ENCODE measurements at regions not wholly inside any gene's neighbourhood (a gene's known extent, or its start where the extent isn't known, plus 50 kb on each side); places are given as distances from the start of the nearest gene placed in this dataset.

- TF ChIP-seq TEAD4 (IDR thresholded peaks at IDR 0.05; ENCODE audit: low read depth, low read length) (no peak), FOSL1 (IDR thresholded peaks at IDR 0.05; ENCODE audit: insufficient read depth, low read depth, low read length) (no peak)
Observed at GRCh38 chr21:25408666-25409065, 198.6 kb downstream of the MRPL39 start (continued).
